Retinal pigment epithelial cell (primary cell): ENCODE measurements at regions not wholly inside any gene's neighbourhood (a gene's known extent, or its start where the extent isn't known, plus 50 kb on each side); places are given as distances from the start of the nearest gene placed in this dataset.

Source experiments
- DNase-seq: peaks from one replicate; pipeline ENCODE4 v3.0.0-alpha.2; 2010; ENCODE audit warnings: low read depth
- H3K4me3 ChIP-seq: 2 replicates; pipeline ENCODE4 v1.5.1; 2011; ENCODE audit warnings: mild to moderate bottlenecking, low read length, control low read depth, moderate library complexity
- TF ChIP-seq, protein P1 (sequence below): conservative IDR thresholded peaks from 2 replicates; pipeline ENCODE4 v1.5.1; 2011; ENCODE audit warnings: low read depth, low read length, control low read depth, inconsistent platforms

DNA sequence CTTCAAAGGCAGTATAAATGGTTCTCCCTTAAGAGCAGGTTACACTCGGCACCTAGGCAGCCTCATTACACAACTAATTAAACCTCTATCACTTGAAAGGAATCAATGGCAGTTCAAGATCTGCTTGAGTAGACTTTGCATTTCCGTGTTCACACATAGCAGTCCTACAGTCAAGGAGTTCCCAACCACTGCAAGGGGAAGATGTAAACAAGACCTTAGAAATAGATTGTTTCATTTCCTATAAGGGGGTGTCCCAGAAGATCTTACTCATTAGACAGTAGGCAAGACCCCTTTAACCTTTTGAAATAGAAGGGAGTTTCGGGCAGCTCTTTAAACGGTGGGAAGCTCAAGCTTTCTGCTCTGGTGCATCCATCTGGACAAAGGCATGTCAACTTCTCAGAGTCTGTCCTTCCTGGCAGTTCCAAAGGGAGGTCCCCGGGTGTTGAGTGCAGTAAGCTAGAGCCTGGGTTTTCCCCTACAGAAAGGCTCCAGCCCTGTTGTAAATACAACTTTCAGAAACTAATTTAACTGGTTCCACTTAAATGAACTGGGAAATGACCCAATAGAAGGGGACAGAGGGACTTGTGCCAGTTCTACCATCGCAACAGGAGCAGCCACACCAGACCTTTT, 150.8 kb downstream of the RBMX2 start:
- H3K4me3 ChIP-seq: no peak overlapping the region
- no peak for DNase-seq
- TF ChIP-seq, protein P1, sequence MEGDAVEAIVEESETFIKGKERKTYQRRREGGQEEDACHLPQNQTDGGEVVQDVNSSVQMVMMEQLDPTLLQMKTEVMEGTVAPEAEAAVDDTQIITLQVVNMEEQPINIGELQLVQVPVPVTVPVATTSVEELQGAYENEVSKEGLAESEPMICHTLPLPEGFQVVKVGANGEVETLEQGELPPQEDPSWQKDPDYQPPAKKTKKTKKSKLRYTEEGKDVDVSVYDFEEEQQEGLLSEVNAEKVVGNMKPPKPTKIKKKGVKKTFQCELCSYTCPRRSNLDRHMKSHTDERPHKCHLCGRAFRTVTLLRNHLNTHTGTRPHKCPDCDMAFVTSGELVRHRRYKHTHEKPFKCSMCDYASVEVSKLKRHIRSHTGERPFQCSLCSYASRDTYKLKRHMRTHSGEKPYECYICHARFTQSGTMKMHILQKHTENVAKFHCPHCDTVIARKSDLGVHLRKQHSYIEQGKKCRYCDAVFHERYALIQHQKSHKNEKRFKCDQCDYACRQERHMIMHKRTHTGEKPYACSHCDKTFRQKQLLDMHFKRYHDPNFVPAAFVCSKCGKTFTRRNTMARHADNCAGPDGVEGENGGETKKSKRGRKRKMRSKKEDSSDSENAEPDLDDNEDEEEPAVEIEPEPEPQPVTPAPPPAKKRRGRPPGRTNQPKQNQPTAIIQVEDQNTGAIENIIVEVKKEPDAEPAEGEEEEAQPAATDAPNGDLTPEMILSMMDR: no peak

DNA sequence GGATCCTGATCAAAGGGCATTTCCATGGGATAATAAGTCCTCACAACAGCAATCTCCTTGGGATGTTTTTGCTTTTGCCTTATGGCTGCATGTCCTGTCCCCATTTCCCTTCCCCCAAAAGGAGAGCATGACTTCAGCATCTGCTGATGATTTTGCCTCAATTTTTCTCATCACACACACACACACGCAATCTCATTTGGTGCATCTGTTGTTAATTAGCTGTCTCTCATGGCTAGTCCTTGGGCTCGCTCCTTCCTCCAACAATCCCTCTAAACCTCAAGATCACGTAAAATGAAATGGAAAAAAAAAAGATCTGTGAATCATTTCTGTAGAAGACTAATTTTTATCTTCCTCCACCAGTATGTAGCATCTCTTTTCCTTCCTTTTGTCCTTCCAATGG, 153.6 kb downstream of the RBMX2 start:
- no peak for DNase-seq
- TF ChIP-seq, protein P1: no peak
- no peak overlapping the region for H3K4me3 ChIP-seq

DNA sequence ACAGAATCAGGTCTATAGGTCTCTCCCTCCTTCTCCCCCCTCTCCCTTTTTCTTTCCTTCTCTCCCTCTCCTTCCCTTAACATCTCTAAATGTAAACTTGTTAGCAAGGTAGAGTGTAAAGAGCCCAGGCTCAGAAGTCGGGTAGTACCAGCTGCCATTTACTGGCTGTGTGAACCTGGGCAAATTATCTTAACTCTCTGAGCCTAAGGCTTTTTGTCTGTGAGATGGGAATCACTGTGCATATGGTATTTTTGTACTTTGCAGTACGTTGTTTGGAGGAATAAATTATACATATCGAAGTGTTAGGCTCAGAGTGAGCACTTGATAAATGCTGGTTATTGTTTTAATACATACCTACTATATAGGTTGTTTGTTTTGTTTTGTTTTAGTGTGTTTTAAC, 154.0 kb downstream of the RBMX2 start:
- no peak overlapping the region for H3K4me3 ChIP-seq
- TF ChIP-seq, protein P1: no peak
- DNase-seq: no peak

DNA sequence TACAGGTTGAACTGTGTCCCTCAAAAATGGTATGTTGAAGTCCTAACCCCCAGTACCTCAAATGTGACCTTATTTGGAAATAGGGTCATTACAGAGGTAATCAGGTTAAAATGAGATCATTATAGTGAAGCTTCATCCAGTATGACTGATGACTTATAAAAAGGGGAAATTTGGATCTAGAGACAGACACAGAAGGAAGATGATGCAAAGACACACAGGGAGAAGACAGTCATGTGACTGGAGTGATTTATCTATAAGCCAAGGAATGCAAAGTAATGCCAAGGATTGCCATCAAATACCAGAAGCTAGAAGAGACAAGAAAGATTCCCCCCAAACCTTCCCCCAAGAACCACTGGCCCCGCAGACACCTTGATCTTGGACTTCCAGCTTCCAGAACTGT, 155.2 kb downstream of the RBMX2 start:
- no peak overlapping the region for H3K4me3 ChIP-seq
- DNase-seq: no peak
- TF ChIP-seq, protein P1: no peak

DNA sequence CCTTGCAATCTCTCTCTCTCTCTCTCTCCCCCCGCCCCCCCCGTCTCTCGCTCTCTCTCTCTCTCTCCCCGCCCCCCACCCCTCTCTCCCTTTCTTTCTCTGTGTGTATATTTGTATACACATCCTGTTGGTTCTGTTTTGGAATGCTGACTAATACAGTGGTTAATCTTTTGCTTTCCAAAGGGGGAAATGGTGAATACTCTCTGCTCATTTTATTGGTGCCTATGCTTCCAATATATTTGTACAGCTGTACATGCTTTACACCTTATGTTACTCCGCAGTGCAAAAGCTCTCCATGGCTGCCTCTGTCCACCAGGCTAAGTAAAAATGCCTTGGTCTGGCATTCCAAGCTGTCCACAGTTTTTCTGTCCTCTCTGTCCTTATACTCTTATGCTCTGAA, 158.8 kb downstream of the RBMX2 start:
- TF ChIP-seq, protein P1: no peak
- H3K4me3 ChIP-seq: no peak overlapping the region
- DNase-seq: no peak

DNA sequence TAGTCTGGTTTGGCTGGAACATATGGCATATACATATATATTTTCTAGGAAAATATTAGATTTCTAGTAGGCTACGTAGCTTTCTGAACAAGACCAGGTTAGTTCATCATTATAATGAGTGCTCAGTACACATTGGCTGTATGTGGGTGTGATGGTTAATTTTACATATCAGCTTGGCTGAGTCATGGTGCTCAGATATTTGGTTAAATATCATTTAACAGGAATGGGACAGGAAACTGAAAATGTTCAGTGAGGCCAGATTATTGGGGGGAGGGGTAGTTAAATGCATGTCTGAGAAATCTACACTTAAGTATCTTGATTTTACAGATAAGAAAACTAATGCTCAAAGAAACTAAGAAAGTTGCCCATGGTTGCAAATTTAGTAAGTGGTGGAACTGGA, 160.1 kb downstream of the RBMX2 start:
- DNase-seq: no peak
- H3K4me3 ChIP-seq: no peak overlapping the region
- TF ChIP-seq, protein P1: no peak

DNA sequence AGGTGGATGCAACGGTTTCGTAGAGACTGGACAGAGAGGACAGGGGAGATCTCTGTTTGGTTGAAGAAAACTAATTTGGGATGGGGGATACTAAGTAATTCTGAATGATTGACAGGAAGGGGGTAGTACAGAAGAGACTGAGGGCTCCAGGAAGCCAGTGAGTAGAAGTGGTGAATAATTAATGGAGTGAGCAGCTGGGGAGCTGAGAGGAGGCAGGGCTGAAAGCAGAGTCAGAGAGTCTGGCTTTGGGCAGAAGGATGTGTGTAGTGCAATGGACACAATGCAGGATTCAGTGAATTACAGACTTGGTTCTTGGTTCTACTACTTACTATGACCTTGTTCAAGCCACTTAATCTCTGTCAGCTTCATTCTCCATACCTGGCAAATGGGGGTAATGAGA, 161.7 kb downstream of the RBMX2 start:
- no peak overlapping the region for H3K4me3 ChIP-seq
- DNase-seq: no peak
- TF ChIP-seq, protein P1: no peak
